ENCODE measurements at regions not wholly inside any gene's neighbourhood (a gene's known extent, or its start where the extent isn't known, plus 50 kb on each side); places are given as distances from the start of the nearest gene placed in this dataset.

DNA sequence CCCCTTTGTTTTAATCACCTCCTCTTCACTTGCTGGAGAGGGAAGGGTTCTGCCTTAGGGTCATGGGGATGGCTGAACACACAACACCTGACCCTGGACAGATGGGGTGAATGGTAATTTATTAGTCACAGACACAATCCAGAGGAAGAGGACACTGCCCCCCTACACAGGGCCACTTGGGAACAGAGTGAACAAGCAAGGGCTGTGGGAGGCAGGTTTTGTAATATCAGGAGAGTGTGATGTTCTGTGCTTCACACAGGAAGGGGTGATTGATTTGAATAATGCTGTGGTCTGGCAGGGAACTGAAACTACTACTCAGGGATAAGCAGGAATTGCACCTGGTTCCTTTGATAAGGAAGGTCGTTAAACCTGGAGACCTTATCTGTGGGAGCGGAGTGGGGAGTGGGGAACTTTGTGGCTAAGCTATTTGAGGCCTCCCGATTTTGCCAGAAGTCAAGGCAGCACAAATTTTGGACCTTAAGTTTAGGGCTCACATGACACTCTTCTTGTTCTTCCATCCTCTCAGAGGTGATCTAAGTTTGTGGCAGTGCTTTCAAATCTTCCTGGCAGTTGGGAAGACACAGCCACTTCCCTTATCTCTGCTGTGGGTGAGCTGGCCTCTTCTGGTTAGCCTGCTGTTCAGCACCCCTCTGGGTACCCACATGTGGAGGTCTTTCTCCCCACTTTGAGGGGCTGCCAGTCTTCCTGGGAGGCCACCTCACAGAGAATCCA lies 77.8 kb downstream of the CD164 start:
- Histone ChIP-seq H3K27ac (ENCODE audit: extremely low read depth, low read depth, low read length) (no peak overlapping the region), H3K36me3 (ENCODE audit: control insufficient read depth in 2 of 2, insufficient read depth in 1 of 2, low read length in 2 of 2) (peaks cover 0 to 32% of the 10 kb centered on the region in 2 experiments; a peak in 1 of 3 replicates), H3K9me3 (ENCODE audit: control insufficient read depth, insufficient read depth, low read depth, low read length) (no peaks in the 10 kb centered on the region), H3K4me3 (ENCODE audit: low read depth, low read length) (no peak overlapping the region), H3K4me1 (ENCODE audit: control insufficient read depth, insufficient read depth, low read length) (no peaks in the 10 kb centered on the region)
- TF ChIP-seq ZNF335 (tag by site-specific recombination; conservative IDR thresholded peaks at IDR 0.05) (no peak), ZNF18 (tag by site-specific recombination; IDR thresholded peaks at IDR 0.05) (peak; percentile 76), ZNF362 (tag by site-specific recombination; IDR thresholded peaks at IDR 0.05) (no peak)
- CTCF ChIA-PET: interaction anchor here (0.5 kb wide), 1 partner anchor 66 kb away, joined by 4 read pairs; no protein-coding TSS in a partner anchor
- POLR2A ChIA-PET: interaction anchor here (0.5 to 1.4 kb wide), 2 partner anchors 15 to 78 kb away, joined by 3 to 6 read pairs; partner anchors contain the start of gene CD164

- POLR2A ChIA-PET: interaction anchor here (0.5 to 1.4 kb wide), 2 partner anchors 16 to 79 kb away, joined by 3 to 6 read pairs; partner anchors contain the start of gene CD164
- H3K36me3 ChIP-seq (ENCODE audit: control insufficient read depth in 2 of 2, insufficient read depth in 1 of 2, low read length in 2 of 2): peaks cover 0 to 30% of the 10 kb centered on the region in 2 experiments; a peak in 1 of 3 replicates
- no peak for TF ChIP-seq BCL11A (tag by site-specific recombination; IDR thresholded peaks at IDR 0.05; ENCODE audit: low read depth)
- TF ChIP-seq, protein P1, sequence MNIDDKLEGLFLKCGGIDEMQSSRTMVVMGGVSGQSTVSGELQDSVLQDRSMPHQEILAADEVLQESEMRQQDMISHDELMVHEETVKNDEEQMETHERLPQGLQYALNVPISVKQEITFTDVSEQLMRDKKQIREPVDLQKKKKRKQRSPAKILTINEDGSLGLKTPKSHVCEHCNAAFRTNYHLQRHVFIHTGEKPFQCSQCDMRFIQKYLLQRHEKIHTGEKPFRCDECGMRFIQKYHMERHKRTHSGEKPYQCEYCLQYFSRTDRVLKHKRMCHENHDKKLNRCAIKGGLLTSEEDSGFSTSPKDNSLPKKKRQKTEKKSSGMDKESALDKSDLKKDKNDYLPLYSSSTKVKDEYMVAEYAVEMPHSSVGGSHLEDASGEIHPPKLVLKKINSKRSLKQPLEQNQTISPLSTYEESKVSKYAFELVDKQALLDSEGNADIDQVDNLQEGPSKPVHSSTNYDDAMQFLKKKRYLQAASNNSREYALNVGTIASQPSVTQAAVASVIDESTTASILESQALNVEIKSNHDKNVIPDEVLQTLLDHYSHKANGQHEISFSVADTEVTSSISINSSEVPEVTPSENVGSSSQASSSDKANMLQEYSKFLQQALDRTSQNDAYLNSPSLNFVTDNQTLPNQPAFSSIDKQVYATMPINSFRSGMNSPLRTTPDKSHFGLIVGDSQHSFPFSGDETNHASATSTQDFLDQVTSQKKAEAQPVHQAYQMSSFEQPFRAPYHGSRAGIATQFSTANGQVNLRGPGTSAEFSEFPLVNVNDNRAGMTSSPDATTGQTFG (tag by site-specific recombination; IDR thresholded peaks at IDR 0.05; ENCODE audit: borderline replicate concordance): no peak
- TF ChIP-seq IKZF3 (tag by site-specific recombination; IDR thresholded peaks at IDR 0.05): no peak
- TF ChIP-seq ATF2 (tag by site-specific recombination; IDR thresholded peaks at IDR 0.05; ENCODE audit: low read depth): no peak
- TF ChIP-seq ZNF155 (tag by site-specific recombination; IDR thresholded peaks at IDR 0.05): no peak
- TF ChIP-seq, protein P2, sequence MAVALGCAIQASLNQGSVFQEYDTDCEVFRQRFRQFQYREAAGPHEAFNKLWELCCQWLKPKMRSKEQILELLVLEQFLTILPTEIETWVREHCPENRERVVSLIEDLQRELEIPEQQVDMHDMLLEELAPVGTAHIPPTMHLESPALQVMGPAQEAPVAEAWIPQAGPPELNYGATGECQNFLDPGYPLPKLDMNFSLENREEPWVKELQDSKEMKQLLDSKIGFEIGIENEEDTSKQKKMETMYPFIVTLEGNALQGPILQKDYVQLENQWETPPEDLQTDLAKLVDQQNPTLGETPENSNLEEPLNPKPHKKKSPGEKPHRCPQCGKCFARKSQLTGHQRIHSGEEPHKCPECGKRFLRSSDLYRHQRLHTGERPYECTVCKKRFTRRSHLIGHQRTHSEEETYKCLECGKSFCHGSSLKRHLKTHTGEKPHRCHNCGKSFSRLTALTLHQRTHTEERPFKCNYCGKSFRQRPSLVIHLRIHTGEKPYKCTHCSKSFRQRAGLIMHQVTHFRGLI (tag by site-specific recombination; IDR thresholded peaks at IDR 0.05): no peak
- no peak for TF ChIP-seq ZNF157 (tag by site-specific recombination; IDR thresholded peaks at IDR 0.05)
- TF ChIP-seq ZBTB8A (tag by site-specific recombination; IDR thresholded peaks at IDR 0.05): no peak
- no peak for TF ChIP-seq KLF10 (tag by site-specific recombination; IDR thresholded peaks at IDR 0.05)
- TF ChIP-seq, protein P3, sequence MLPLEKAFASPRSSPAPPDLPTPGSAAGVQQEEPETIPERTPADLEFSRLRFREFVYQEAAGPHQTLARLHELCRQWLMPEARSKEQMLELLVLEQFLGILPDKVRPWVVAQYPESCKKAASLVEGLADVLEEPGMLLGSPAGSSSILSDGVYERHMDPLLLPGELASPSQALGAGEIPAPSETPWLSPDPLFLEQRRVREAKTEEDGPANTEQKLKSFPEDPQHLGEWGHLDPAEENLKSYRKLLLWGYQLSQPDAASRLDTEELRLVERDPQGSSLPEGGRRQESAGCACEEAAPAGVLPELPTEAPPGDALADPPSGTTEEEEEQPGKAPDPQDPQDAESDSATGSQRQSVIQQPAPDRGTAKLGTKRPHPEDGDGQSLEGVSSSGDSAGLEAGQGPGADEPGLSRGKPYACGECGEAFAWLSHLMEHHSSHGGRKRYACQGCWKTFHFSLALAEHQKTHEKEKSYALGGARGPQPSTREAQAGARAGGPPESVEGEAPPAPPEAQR (tag by site-specific recombination; IDR thresholded peaks at IDR 0.05): no peak
- no peak for TF ChIP-seq ZNF548 (tag by site-specific recombination; IDR thresholded peaks at IDR 0.05)
- no peak for TF ChIP-seq ZNF629 (tag by site-specific recombination; IDR thresholded peaks at IDR 0.05)
- no peak for TF ChIP-seq ZNF785 (tag by site-specific recombination; IDR thresholded peaks at IDR 0.05)
- no peak for TF ChIP-seq KLF16 (tag by site-specific recombination; IDR thresholded peaks at IDR 0.05)
- TF ChIP-seq ZNF621 (tag by site-specific recombination; IDR thresholded peaks at IDR 0.05): no peak
- no peak for TF ChIP-seq ZNF677 (tag by site-specific recombination; IDR thresholded peaks at IDR 0.05)
- no peak for TF ChIP-seq ZNF324 (tag by site-specific recombination; IDR thresholded peaks at IDR 0.05)
- no peak for TF ChIP-seq ZNF555 (tag by site-specific recombination; conservative IDR thresholded peaks at IDR 0.05)
- TF ChIP-seq ZSCAN5A (tag by site-specific recombination; IDR thresholded peaks at IDR 0.05): no peak
Observed at GRCh38 chr6:109303640-109304283, 78.5 kb downstream of the CD164 start.

More at GRCh38 chr6:109303640-109304283, 78.5 kb downstream of the CD164 start:
- Histone ChIP-seq H3K9me3 (ENCODE audit: control insufficient read depth, insufficient read depth, low read depth, low read length) (no peaks in the 10 kb centered on the region), H3K4me1 (ENCODE audit: control insufficient read depth, insufficient read depth, low read length) (no peaks in the 10 kb centered on the region), H3K4me3 (ENCODE audit: low read depth, low read length) (no peak overlapping the region), H3K27ac (ENCODE audit: extremely low read depth, low read depth, low read length) (no peak overlapping the region)
- CTCF ChIA-PET: no interaction called here
